ENCODE measurements at regions not wholly inside any gene's neighbourhood (a gene's known extent, or its start where the extent isn't known, plus 50 kb on each side); places are given as distances from the start of the nearest gene placed in this dataset.

DNA sequence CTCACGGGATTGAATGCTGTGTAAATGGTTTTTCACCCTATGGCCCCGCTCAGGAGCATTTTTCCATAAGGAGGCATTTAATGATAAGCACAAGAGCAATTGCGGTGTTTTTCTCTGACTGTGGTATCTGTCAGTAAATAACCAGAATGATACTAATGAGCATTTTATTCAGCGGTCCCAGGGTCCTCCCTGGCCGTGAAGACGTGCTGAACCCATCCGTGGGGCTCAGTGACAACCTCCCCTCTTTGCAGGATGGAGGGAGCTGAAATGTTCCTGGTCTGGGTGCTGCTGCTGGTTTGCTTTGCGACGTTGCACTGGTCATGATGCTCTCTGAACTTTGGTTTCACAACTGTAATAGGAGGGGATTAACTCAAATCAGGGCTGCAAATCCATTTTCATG is 625.6 kb downstream of the AACS start:
- POLR2A ChIA-PET: no interaction called here
- CTCF ChIA-PET: no interaction called here
- no TSS peak for BruUV-seq (replicated peaks)
- TF ChIP-seq CTCF (IDR thresholded peaks at IDR 0.05; ENCODE audit: unreplicated experiment): no peak
- no peak overlapping the region for H3K27ac Mint-ChIP-seq (ENCODE audit: low read depth, unreplicated experiment)
- intact Hi-C loops (cut with micrococcal nuclease): no loop called here
- peaks cover 25% of the 10 kb centered on the region for H3K9me3 Mint-ChIP-seq (ENCODE audit: unreplicated experiment)
- no peaks in the 10 kb centered on the region for H3K4me1 Mint-ChIP-seq (ENCODE audit: insufficient read depth, unreplicated experiment)
- no peak for DNase-seq (ENCODE audit: unreplicated experiment)
- H3K36me3 Mint-ChIP-seq (ENCODE audit: insufficient read depth, unreplicated experiment): no peaks in the 10 kb centered on the region
- H3K27me3 Mint-ChIP-seq (ENCODE audit: insufficient read depth, unreplicated experiment): no peaks in the 10 kb centered on the region
- H3K4me3 Mint-ChIP-seq (ENCODE audit: unreplicated experiment): no peak overlapping the region

- peaks cover 25% of the 10 kb centered on the region for H3K9me3 Mint-ChIP-seq (ENCODE audit: unreplicated experiment)
- H3K27me3 Mint-ChIP-seq (ENCODE audit: insufficient read depth, unreplicated experiment): no peaks in the 10 kb centered on the region
- no peak for TF ChIP-seq CTCF (IDR thresholded peaks at IDR 0.05; ENCODE audit: unreplicated experiment)
- no peak overlapping the region for H3K27ac Mint-ChIP-seq (ENCODE audit: low read depth, unreplicated experiment)
- no TSS peak for BruUV-seq (replicated peaks)
- intact Hi-C loops (cut with micrococcal nuclease): no loop called here
- POLR2A ChIA-PET: interaction anchor here (0.7 kb wide), 1 partner anchor 1631 kb away, joined by 3 read pairs; no protein-coding TSS in a partner anchor
- H3K4me1 Mint-ChIP-seq (ENCODE audit: insufficient read depth, unreplicated experiment): no peaks in the 10 kb centered on the region
- CTCF ChIA-PET: no interaction called here
- H3K36me3 Mint-ChIP-seq (ENCODE audit: insufficient read depth, unreplicated experiment): no peaks in the 10 kb centered on the region
- no peak overlapping the region for H3K4me3 Mint-ChIP-seq (ENCODE audit: unreplicated experiment)
- DNase-seq (ENCODE audit: unreplicated experiment): no peak
Measured at GRCh38 chr12:125696054-125696453, 630.8 kb downstream of the AACS start.

DNA sequence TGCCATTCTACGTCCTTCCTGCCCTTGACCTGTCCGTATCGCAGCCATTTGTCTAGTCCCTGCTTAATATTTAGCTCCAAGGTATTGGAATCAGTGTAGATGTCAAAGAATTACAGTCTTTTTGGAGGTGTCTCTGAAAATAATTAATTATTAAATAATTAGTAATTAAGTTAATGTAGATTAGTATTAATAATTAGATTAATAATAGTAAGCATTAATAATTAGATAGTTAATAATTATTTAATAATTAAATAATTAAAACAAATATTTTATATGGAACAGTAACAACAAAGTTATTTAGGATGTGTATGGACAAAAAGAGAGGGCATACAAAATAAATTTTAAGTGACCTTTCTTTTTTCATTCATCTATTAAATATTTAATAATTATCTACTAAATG is 639.6 kb downstream of the AACS start:
- Mint-ChIP-seq H3K36me3 (ENCODE audit: insufficient read depth, unreplicated experiment) (peaks cover 6% of the 10 kb centered on the region), H3K9me3 (ENCODE audit: unreplicated experiment) (peaks cover 23% of the 10 kb centered on the region), H3K27me3 (ENCODE audit: insufficient read depth, unreplicated experiment) (no peaks in the 10 kb centered on the region), H3K27ac (ENCODE audit: low read depth, unreplicated experiment) (no peak overlapping the region), H3K4me3 (ENCODE audit: unreplicated experiment) (no peak overlapping the region), H3K4me1 (ENCODE audit: insufficient read depth, unreplicated experiment) (no peaks in the 10 kb centered on the region)
- no TSS peak for BruUV-seq (replicated peaks)
- DNase-seq (ENCODE audit: unreplicated experiment): no peak
- no peak for TF ChIP-seq CTCF (IDR thresholded peaks at IDR 0.05; ENCODE audit: unreplicated experiment)
- intact Hi-C loops (cut with micrococcal nuclease): no loop called here
- POLR2A ChIA-PET: no interaction called here
- CTCF ChIA-PET: no interaction called here

GRCh38 chr12:125720961-125721360 is 655.7 kb downstream of the AACS start:
- ChIA-PET POLR2A (no interaction called here), CTCF (interaction anchor here (0.7 to 0.8 kb wide), 2 partner anchors 34 to 37 kb away, joined by 3 read pairs; no protein-coding TSS in a partner anchor)
- Mint-ChIP-seq H3K4me3 (ENCODE audit: unreplicated experiment) (no peak overlapping the region), H3K27me3 (ENCODE audit: insufficient read depth, unreplicated experiment) (no peaks in the 10 kb centered on the region), H3K4me1 (ENCODE audit: insufficient read depth, unreplicated experiment) (no peaks in the 10 kb centered on the region), H3K36me3 (ENCODE audit: insufficient read depth, unreplicated experiment) (no peaks in the 10 kb centered on the region), H3K9me3 (ENCODE audit: unreplicated experiment) (peaks cover 19% of the 10 kb centered on the region), H3K27ac (ENCODE audit: low read depth, unreplicated experiment) (no peak overlapping the region)
- TF ChIP-seq CTCF (IDR thresholded peaks at IDR 0.05; ENCODE audit: unreplicated experiment): no peak
- no TSS peak for BruUV-seq (replicated peaks)
- no peak for DNase-seq (ENCODE audit: unreplicated experiment)
- intact Hi-C loops (cut with micrococcal nuclease): no loop called here
